PC-9 (cell line): ENCODE measurements at regions not wholly inside any gene's neighbourhood (a gene's known extent, or its start where the extent isn't known, plus 50 kb on each side); places are given as distances from the start of the nearest gene placed in this dataset.

Experiments
- EZH2 ChIP-seq: fragments of 200-600 bp; sonication (generic); IDR thresholded peaks from 2 replicates; pipeline ENCODE4 v1.8.0; 2017; ENCODE audit warnings: antibody characterized with exemption, low read depth
- TF ChIP-seq, protein P1 (sequence below): fragments of 200-600 bp; sonication (generic); conservative IDR thresholded peaks from 2 replicates; pipeline ENCODE4 v1.6.1; 2017; ENCODE audit warnings: mixed run types, antibody characterized with exemption, mild to moderate bottlenecking, moderate library complexity

- TF ChIP-seq EZH2: no peak
- TF ChIP-seq, protein P1, sequence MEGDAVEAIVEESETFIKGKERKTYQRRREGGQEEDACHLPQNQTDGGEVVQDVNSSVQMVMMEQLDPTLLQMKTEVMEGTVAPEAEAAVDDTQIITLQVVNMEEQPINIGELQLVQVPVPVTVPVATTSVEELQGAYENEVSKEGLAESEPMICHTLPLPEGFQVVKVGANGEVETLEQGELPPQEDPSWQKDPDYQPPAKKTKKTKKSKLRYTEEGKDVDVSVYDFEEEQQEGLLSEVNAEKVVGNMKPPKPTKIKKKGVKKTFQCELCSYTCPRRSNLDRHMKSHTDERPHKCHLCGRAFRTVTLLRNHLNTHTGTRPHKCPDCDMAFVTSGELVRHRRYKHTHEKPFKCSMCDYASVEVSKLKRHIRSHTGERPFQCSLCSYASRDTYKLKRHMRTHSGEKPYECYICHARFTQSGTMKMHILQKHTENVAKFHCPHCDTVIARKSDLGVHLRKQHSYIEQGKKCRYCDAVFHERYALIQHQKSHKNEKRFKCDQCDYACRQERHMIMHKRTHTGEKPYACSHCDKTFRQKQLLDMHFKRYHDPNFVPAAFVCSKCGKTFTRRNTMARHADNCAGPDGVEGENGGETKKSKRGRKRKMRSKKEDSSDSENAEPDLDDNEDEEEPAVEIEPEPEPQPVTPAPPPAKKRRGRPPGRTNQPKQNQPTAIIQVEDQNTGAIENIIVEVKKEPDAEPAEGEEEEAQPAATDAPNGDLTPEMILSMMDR: no peak
Measured at GRCh38 chr13:78030341-78030896, 111.8 kb upstream of the EDNRB start.
